NCI-H2029 (cell line): ENCODE measurements at regions not wholly inside any gene's neighbourhood (a gene's known extent, or its start where the extent isn't known, plus 50 kb on each side); places are given as distances from the start of the nearest gene placed in this dataset.

Experiments
- DNase-seq: peaks from one replicate; lab custom pipeline; 2025; lab: John Stamatoyannopoulos, UW

DNA sequence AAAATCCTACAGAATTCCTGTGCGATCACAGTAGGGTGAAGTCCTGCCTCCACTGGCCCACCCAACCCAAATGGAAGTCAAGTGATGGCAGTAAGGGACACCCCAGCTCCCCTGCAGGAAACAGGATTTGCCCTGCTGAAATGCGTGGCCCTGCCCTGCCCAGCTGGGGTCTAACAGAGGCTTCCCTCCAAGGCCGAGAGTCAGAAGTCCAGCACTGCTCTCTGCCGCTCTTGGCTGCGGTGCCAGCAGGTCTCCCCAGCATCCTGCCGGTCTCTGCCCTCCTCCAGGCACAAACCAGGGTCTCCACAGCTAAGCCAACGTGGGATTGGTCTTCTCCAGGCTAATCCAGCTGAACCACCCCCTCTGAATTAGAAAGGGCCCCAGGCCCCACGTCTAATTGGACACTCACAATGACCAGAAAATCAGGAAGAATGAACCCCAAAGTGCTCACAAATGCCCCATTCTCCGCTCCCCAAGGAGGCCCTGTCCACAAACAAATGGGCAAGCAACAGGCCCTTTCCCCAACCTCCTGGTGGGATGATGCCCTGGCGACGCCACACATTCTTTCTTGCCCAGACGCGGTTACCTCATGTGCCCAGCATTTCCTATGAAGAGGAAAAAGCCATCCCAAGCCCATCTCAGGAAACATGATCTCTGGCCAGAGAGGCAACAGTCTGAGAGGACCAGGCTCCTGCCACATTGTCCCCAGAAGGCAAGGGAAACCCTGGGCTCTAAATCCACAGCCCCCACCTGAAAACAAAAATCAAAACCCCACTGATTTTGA lies 117.2 kb downstream of the BANF2 start:
- no peak for DNase-seq

DNA sequence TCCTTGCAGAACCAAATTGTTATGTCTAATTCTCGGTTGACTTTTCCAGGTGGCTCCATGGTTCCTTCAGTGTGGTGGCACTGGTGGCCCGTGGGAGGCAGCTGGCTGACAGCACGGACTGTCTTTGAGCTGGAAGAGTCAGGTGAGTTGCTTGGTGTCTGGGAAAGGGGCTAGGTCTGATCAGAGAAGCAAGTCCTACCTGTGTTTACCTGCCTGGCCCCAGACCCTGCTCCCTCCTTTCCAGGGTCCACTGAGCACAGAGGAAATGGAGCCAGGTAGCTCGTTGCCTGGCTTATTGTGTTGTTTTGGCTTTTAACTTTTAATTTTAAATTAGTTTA lies 111.8 kb downstream of the BANF2 start:
- DNase-seq, result no peak

DNA sequence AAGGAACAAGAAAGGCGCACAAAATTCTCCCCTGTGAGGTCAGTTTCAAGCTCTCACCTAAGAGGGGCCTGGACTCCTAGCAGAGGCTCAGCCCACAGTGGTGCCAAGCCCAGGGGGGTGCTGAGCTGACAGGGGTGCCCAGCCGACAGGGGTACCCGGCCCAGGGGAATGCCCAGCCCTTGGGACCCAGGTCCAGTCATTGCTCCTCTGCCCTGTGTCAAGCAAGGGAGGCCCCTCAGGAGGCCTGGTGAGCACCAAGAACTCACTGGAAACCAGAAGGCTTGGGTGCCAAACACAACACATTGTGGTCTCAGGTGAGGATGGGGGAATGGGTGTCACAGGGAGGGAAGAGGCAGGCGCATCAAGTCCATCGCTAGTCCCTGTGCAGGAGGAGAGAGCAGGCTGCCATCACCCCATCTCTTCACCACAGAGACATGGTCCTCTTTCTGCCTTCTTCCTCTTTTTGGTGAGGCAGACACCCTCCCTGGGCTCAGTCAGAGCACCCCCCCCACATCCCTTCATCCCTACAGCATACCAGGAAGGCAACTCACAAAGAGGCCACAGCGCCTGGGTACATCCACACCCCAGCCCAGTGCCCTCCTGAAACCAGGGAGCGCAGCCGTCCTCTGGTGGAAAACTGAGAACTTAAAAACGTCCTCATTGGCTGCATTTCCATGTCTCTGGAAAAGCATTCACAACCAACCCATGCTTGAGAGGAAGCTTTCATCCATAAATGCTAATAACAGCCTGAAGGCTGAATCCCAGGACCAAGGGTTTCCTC lies 111.3 kb downstream of the BANF2 start:
- no peak for DNase-seq

DNA sequence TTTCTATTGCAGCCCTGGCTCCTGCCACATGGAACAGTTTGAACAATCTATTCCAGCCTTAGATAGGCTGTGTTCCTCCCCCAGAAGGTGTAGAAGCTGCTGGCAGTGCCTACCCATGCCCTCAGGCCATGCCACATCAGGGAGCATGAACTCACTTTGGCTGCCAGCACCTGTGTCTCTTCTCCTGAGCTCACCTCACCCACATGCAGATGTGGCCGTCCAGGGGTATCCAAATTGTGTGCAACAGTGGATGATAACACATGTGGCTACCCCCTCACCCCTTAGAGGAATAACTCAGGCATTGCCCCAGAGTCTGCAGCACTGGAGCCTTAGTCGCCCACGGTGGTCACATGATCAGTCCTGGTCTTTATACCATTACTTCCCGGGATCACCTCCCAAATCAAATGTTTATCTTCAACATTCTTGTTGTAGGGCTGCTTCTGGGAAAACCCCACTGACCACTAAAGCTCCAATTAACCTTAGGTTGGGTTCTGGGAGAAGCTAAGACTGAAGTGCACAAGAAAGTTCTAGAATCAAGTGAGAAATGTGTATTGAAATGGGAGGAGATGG lies 110.4 kb downstream of the BANF2 start:
- no peak for DNase-seq

DNA sequence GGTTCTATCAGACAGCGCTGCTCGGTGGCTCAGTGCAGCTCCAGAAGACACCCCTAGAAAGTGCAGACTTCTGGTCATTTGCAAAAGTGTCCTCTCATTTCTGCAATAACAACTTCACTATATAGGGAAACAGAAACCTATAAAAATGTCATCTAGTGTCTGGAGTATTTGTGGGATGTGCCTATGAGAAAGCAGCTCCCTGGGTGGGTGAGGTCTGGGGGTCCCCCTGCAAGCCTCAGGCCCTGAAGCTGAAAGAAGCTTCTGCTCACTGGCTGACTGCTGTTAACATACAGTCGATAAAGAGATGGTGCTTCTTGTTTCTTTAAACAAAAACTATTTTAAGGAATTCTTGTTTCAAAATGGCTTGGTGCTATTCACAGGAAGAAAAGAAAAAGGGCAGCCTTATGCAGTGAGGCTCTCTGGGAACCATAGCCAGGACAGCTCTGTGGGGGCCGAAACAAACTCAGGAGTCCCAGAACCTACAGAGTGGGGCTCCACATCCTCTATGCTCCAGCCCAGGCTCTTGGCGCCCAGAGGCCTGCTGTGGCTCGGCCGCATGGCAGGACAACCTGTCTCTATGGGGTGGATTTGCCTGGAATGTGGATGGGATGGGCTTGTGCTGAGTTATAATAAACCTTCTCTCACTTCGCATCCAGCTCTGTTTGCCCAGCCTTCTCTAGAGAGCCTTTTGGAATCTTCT lies 109.7 kb downstream of the BANF2 start:
- no peak for DNase-seq

DNA sequence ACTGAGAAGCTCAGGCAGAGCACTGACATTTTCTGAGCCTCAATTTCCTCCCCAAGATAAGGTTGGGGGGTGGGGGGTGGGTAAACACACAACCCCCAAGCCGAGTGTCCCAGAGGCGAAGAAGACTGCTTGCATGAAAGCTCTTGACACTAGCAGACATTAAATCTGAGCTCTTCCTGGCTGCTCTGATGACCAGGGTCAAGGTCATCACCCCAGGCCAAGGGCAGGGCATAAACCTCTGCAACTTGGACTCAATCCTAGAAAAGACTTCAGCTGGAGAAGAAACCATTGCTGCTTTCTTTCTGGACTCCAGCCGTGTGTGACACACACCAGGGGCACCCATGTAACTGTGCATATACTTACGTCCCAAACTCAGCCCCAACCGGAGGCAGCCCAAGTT lies 109.0 kb downstream of the BANF2 start:
- no peak for DNase-seq

DNA sequence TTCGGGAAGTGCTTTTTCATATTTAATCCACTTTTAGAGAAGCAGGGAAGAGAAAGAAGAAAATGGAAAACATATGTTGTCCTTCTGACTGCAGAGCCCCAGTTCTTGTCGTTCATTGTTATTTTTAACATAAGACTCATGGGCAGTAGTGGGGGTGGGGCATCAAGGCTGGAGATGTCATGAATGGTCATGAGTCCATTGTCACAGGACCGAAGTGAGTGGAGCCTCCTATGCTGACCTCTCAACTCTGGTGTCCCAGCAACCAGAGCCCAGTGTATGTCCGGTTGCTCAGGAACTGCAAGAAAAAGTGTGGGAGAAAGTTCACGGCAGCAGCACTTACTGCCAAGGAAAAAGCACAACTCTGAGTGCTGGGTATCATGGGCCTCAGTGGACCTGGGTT lies 108.6 kb downstream of the BANF2 start:
- no peak for DNase-seq

DNA sequence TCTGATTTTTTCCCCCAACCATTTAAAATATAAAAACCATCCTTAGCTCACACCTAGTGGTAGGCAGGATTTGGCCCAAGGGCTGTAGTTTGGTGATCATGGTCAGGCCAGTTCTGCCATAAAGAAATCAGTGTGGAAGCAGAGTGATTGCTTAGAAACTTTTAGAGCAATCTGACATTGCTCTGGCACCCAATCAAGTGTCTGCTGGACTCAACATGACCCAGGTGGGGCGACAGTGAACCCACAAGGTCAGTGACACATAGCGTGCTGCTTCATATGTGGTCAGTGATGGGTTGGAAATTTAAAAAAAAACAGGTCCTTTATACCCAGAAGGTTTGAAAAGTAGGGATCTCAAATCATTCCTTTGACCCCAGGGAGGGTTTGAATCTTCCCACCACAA lies 107.9 kb downstream of the BANF2 start:
- DNase-seq, result no peak

DNA sequence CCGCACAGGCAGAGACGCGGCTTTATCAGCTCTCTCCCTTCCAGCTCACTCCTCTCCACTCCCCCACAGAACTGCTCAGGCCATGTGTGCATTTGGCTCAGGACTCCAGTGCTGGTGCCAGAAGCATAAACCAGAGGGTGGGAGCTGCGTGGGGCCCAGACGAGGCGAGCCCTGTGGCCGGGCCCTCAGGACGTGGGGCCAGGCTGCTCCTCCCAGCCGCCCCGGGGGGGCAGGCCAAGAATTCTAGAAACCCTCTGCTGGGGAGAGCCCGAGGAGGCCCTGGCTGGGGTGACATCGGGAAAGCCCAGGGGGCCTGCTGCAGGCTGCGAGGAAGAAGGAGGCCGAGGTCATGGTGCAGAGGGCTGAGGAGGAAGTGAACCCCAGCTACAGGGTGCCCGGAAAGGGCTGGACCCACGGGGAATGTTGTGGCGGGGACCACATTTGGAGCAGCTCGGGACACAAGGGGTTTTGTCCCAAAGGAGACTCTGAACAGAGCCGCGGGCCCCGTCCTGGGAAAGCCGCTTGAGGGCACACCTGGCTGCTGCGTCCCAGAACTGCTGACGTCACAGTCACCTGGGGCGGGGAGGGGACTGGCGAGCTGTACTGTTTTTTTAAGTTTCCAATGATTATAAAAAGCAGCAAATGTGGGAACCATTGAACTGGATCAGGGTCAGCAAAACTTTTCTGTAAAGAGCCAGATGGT lies 107.1 kb downstream of the BANF2 start:
- DNase-seq, result no peak

DNA sequence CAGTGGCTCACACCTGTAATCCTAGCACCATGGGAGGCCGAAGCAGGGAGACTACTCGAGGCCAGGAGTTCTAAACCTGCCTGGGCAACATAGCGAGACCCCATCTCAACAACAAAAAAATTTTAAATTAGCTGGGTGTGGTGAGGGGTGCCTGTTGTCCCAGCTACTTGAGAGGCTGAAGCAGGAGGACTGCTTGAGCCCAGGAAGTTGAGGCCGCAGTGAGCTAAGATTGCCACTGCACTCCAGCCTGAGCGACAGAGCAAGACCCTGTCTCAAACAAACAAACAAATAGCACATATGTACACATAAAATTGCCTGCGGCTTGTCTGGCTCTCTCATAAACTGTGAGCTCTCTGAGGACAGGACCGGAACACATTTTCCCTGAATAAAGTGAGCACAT lies 106.3 kb downstream of the BANF2 start:
- DNase-seq, result no peak

DNA sequence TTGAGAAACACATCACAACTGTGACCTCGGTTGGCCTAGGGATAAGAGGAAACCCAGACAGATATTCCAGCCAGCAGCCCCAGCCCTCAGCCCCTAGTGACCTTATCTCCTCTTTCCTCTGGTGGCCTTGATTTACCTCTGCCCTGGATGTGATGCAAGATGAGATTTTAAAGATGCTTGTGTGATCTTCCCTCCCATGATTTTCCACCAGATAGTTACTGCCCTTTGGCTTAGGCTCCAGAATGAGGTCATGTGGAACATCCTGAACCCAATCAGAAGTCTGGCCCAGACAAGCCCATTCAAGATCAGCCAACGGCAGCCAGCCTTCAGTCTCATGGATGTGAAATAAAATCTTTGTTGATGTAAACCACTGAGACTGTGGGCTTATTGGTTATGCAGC lies 104.0 kb downstream of the BANF2 start:
- no peak for DNase-seq

DNA sequence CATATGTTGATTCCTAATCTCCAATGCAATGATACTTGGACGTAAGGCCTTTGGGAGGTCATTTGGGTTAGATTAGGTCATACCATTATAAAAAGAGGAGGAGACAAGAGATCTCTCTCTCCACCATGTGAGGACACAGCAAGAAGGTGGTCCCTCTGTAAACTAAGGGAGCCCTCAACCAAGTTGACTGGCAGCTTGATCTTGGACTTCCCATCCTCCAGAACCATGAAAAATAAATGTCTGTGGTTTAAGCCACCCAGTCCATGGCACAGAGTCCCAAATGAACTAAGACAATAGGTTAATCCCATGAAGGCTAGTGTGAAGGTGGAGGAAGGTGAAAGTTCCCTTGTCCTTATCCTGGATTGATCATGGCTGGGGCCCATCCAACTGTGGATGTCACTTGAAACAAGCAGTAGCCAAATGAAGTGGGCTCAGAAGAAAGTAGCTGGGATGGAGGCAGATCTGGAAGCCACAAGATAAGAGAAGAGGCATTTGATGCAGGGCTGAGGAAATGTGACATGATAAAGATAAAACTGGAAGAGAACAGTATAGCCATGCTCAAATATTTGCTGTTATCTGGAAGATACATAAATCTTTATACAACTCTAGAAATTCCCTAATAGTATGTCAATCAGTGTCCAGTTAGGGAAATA lies 99.9 kb downstream of the BANF2 start:
- no peak for DNase-seq

DNA sequence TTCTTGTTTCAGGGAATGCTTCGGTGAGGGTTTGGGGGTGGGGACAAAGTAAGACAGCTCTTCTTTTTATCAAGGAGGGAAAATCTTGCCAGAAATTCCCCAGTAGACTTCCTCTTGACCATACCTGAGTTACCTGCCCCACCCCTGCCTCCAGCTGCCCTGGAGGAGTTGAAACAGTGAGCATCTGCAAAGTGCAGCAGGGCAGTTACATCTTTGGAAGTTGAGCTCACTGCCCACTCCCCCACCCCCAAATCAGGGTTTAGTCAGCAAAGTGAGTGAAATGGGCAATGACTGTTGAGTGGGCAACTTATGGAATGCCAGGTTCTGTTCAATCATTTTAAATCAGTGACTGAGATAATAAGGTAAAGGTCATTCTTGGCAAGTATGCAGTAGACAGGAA lies 98.8 kb downstream of the BANF2 start:
- DNase-seq, result no peak

DNA sequence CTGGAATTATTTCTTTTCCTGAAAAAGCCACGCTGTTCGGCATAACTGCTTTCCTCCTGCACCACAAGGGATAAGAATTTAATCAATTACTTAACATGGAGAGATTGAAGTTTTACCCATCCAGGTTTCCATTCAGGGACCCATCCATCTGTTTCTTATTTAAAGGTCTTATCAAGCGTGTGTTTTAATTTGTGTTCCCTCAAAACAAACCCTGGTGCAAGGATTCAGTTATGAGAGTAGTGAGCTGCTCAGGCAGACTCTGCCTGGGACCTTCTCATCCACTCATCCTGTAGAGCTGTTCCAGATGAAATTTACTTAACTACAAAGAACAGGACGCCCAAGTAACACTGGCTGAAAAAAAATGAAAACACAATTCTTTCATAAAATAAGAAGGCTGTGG lies 97.8 kb downstream of the BANF2 start:
- no peak for DNase-seq

DNA sequence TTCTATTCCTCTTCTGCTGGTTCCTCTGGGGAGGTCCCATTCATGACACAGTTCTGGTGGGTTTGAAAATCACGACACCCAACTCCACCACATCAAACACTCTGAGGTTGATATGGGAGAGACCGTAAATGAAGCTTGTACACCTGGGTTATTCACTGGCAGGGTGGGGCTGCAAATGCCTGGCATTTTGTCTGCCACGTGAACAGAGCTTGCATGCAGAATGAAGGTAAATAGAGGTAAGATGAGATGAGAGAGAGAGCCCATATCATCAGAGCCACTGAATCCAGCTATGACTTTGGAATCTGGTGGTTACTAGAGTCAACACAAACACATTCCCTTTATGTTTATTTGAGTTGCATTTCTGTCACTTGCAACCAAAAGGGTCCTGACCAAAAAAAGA lies 97.4 kb downstream of the BANF2 start:
- DNase-seq, result peak; percentile 20

DNA sequence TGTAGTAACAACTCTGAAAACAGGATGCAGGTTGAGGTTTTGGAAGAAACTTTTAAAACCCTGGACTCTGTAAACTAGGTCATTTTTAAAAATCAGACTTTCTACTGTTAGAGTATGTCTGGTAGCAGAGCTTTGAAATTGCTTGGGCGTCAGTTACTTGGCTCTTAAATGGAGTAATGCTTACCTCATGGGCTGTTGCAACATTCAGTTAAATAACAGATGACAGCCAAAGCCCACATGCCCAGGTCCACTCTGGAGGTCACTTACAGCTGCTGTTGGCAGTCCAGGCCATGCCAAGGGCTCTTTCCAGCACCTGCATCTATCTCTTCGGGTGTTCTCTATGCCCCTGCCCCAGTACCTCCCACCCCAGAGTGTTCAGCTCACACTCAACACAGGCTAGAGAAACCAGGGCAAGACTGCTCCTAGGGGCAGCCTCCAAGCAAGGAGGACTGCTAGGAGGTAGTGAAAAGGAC lies 96.4 kb downstream of the BANF2 start:
- DNase-seq, result no peak

DNA sequence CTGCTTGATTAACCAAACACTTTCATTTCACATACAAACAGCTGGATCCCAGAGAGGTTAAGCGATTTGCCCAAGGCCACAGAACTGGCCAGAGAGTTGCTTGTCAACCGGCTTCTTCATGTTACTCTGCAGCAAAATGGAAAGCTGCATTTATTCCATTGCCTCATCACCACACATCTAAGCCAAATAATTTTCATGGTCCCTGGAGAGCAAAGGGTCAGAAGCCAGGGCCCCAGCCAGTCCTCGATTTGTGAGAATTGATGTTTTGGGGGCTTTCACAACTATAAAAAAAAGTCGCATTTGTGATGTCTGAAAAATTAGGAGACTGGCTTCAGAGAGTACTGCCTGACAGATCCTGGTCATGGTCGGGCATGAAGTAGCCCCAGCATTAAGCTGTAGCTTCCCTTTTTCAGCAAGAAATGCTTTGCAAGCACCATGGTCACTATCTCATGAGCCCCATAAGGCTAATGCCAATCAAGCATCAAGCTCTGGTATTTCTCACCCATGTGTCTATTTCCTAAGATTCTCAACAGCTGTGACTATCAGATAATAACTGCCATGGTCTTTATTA lies 95.8 kb downstream of the BANF2 start:
- DNase-seq, result no peak

DNA sequence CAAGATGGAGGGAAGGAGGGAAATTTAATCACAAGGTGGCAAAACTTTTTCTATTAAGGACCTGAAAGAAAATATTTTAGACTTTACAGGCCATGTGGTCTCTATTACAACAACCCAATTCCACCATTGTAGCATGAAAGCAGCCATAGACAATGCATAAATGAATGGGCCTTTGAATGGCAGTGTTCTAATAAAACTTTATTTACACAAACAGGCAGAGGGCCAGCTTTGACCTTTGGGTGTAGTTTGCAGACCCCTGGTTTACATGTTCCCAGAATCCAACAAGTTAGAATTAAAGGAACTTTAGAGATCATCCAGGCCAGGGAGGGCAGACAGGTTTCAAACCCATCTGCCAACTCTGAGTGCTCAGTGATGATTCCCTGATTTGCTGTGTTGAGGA lies 95.2 kb downstream of the BANF2 start:
- DNase-seq, result no peak

DNA sequence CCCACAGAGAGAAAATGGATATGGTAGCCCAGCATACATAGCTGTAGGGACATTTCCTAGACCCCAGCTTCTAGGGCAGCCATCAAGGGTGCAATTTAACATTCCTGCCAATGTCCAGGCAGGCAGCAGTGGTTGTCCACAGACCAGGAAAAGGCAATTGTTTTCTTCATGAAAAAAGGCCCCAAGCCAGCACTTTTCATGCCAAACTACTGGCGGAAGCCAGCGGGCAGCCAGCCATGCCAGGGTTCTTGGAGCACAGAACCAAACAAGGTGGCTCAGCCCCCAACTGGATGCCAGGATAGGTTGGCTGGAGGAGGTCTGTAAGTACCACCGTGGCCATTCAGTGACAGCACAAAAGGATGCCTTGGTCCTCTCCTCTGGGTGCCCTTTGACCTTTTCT lies 94.6 kb downstream of the BANF2 start:
- peak; percentile 36 for DNase-seq

DNA sequence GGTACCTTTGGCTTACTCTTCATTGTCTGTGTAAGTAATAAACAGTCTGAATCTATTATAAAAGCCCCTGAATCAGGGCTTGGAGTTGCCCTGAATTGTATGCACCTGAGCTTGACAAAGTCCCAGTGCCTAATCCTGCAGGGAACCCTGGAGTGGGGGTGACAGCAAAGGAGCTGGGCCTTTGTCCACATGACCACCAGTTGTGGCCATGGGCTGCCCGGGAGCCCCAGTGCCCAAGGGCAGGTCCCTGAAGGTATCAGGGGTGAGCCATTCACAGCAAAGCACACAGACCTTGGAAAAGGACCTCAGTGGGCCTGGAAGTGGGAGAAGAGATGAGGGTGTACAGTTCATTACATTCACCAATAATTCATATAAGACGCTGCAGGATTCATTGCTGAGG lies 94.2 kb downstream of the BANF2 start:
- DNase-seq, result no peak

DNA sequence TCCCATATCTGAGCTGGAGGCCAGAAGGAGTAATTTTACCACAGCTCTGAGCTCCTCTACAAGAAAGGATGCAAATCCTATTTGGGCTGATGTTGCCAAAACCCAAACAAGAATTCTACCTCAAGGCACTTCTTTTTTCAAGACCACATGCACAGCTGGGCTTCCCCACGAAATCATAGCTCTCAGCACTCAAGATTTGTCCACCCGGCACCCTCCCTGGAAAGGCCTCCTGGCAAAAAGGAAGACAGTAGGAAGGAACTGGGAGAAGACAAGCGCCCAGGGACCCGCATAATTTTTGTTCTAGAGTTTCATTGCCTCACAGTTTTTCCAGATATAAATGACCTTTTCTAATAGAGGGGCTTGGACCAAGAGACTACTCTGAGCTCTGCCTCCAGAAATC lies 90.5 kb downstream of the BANF2 start:
- DNase-seq, result no peak
